KOPT-K1 (cell line): ENCODE measurements at regions not wholly inside any gene's neighbourhood (a gene's known extent, or its start where the extent isn't known, plus 50 kb on each side); places are given as distances from the start of the nearest gene placed in this dataset.
"Not testable (repeated sequence)": the region's sequence is repeated elsewhere in the genome, so short reads cannot be mapped to it uniquely, and the experiment has no call there.

Source experiments
- H3K27ac ChIP-seq: fragments of 200-600 bp; sonication (generic); 2 replicates; pipeline ENCODE4 v1.5.1; 2016; ENCODE audit warnings: antibody characterized with exemption, mild to moderate bottlenecking, low read depth, low read length; ENCODE audit not compliant: poor library complexity, severe bottlenecking
- H3K36me3 ChIP-seq: fragments of 200-600 bp; sonication (generic); 2 replicates; pipeline ENCODE4 v1.5.1; 2017; ENCODE audit warnings: antibody characterized with exemption, mild to moderate bottlenecking, low read length, moderate library complexity; ENCODE audit not compliant: insufficient read depth
- H3K9me3 ChIP-seq: fragments of 200-600 bp; sonication (generic); 2 replicates; pipeline ENCODE4 v1.5.1; 2017; ENCODE audit warnings: antibody characterized with exemption, low read length, mild to moderate bottlenecking; ENCODE audit not compliant: insufficient read depth, poor library complexity, severe bottlenecking

DNA sequence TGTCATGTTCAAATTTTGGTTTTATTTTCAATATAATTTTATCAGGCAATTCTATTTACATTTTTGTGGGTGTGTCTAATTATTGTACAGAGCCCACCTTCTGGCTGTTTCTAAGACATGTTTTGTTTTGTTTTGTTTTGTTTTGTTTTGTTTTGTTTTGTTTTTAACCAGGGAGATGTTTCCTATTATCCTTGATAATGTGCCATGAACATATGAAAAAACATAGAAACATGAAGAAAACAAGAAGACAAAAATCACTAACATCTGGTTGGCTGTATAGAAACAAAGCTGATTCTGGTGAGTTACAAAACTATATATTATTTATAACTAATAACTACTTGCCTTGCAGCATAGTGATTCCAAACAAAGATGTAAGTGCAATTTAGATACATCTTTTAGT, 128.1 kb upstream of the TRPC4 start:
- no peaks in the 10 kb centered on the region for H3K36me3 ChIP-seq
- no peak overlapping the region for H3K27ac ChIP-seq
- H3K9me3 ChIP-seq, result no peaks in the 10 kb centered on the region

DNA sequence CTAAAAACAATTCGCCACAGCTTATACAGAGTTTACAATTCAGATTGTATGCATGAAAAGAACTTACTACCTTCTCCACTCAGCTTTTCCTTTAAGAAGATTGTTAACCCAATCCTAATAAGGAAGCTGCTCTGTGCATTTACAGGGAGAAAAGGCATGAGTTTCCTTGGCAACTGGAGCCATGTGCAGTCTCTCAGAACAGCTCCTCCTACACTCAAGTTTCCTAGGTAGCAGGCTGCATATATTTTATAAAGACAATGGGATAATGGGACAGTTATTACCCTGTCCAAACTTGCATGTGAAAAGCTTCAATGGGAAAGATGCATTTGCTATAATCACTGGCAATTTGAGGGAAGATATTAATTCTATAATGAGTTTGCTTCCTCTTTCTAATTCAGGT, 125.5 kb upstream of the TRPC4 start:
- Histone ChIP-seq H3K9me3 (no peaks in the 10 kb centered on the region), H3K36me3 (no peaks in the 10 kb centered on the region), H3K27ac (no peak overlapping the region)

GRCh38 chr13:37986811-37987210, 117.2 kb upstream of the TRPC4 start:
- Histone ChIP-seq H3K36me3 (no peaks in the 10 kb centered on the region), H3K9me3 (no peaks in the 10 kb centered on the region), H3K27ac (no peak overlapping the region)

GRCh38 chr13:37985281-37985680, 115.7 kb upstream of the TRPC4 start:
- H3K27ac ChIP-seq, result no peak overlapping the region

DNA sequence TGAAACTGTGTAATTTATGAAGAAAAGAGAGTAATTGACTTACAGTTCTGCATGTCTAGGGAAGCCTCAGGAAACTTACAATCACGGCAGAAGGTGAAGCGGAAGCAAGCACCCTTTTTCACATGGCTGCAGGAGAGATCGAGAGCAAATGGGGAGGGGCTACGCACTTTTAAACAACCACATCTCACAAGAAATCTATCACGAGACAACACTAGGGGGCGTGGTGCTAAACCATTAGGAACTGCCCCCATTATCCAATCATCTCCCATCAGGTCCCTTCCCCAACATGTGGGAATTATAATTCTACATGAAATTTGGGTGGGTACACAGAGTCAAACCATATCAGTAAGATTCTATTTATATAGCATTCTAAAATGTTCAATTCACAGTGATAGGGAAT, 114.8 kb upstream of the TRPC4 start:
- no peaks in the 10 kb centered on the region for H3K36me3 ChIP-seq
- H3K9me3 ChIP-seq, result no peaks in the 10 kb centered on the region
- no peak overlapping the region for H3K27ac ChIP-seq

More at GRCh38 chr13:37985281-37985680, 115.7 kb upstream of the TRPC4 start:
- Histone ChIP-seq H3K9me3 (no peaks in the 10 kb centered on the region), H3K36me3 (no peaks in the 10 kb centered on the region)

GRCh38 chr13:37981932-37982331, 112.4 kb upstream of the TRPC4 start:
- H3K36me3 ChIP-seq, result no peaks in the 10 kb centered on the region
- no peaks in the 10 kb centered on the region for H3K9me3 ChIP-seq
- no peak overlapping the region for H3K27ac ChIP-seq

GRCh38 chr13:37978680-37979079, 109.1 kb upstream of the TRPC4 start:
- no peak overlapping the region for H3K27ac ChIP-seq
- H3K9me3 ChIP-seq, result no peaks in the 10 kb centered on the region
- no peaks in the 10 kb centered on the region for H3K36me3 ChIP-seq

- Histone ChIP-seq H3K9me3 (no peaks in the 10 kb centered on the region), H3K27ac (no peak overlapping the region), H3K36me3 (no peaks in the 10 kb centered on the region)
Observed at GRCh38 chr13:37968555-37968954, 99.0 kb upstream of the TRPC4 start.

DNA sequence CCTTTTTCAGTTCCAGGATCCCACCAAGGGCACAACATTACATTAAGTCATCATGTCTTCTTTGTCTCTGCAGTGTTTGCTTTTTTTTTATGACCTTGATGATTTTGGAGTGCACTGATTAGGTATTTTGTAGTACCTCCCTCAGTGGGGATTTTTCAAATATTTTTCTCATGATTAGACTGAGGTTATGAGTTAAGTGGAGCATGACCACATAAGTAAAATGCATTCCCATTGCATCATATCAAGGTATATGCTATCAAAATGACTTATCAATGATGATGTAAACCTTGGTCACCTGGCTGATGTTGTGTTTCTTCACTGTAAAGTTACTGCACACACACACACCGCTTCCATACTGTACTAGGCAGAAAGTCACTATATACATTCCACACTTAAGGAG, 96.7 kb upstream of the TRPC4 start:
- Histone ChIP-seq H3K36me3 (no peaks in the 10 kb centered on the region), H3K9me3 (no peaks in the 10 kb centered on the region), H3K27ac (no peak overlapping the region)

GRCh38 chr13:37960427-37960826, 90.9 kb upstream of the TRPC4 start:
- Histone ChIP-seq H3K36me3 (no peaks in the 10 kb centered on the region), H3K9me3 (no peaks in the 10 kb centered on the region), H3K27ac (no peak overlapping the region)

- H3K27ac ChIP-seq, result no peak overlapping the region
- H3K9me3 ChIP-seq, result no peaks in the 10 kb centered on the region
- no peaks in the 10 kb centered on the region for H3K36me3 ChIP-seq
Observed at GRCh38 chr13:37959284-37959683, 89.7 kb upstream of the TRPC4 start.

DNA sequence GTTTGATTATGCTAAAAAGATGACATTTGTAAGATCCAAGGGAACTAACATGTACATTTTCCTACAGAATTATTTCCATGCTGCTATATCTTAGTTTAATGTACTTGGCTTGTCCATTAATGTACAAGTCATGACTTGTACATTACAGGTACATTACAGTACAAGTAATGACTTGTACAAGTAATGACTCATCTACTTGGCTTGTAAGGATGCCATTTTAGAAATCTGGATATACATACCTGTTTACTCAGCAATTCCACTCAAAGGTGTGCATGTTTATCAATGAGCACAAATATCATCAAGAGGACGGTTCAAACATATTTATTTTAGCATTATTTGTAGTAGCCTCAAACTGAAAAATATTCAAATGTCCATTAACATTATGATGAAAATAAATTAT, 87.0 kb upstream of the TRPC4 start:
- H3K9me3 ChIP-seq, result no peaks in the 10 kb centered on the region
- no peaks in the 10 kb centered on the region for H3K36me3 ChIP-seq
- H3K27ac ChIP-seq, result no peak overlapping the region

GRCh38 chr13:37954597-37954996, 85.0 kb upstream of the TRPC4 start:
- H3K27ac ChIP-seq, H3K36me3 ChIP-seq, H3K9me3 ChIP-seq: not testable (repeated sequence)

DNA sequence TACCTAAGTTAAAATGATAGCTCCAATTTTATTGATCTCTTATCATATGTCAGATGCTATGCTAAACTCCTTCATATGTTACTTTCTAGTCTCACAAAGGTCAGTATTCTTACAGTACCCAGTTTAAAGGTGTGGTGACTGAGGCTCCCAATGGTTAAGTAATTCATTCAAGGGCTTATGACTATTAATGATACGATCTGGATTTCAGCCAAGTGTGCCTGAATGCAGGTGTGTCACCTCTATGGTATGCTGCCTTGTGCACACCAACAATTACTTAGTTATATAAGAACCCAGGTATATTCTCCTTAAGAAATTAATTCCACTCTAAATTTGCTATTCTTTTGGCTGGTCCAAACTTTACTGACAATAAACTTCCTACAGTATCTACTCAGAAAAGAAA, 84.6 kb upstream of the TRPC4 start:
- Histone ChIP-seq H3K9me3 (no peaks in the 10 kb centered on the region), H3K36me3 (no peaks in the 10 kb centered on the region), H3K27ac (no peak overlapping the region)

DNA sequence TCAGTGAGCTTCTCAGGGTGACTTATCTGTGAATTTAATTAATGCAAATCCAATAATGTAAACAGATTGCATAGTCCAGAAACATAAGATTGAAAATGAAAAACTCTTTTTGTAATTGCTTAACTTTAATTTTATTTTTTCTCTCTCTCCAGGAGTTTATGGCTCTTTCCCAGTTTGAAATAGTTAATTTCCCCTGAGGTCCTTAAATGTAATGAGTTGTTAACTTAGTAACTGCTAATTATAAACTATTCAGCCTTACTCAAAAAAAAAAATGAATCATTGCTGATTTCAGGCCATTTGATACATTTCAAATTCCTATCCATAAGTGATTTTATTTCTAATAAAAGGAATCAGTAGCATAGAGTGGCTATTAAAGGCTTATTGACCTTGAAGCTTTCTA, 84.1 kb upstream of the TRPC4 start:
- Histone ChIP-seq H3K27ac (no peak overlapping the region), H3K9me3 (no peaks in the 10 kb centered on the region), H3K36me3 (no peaks in the 10 kb centered on the region)

- Histone ChIP-seq H3K36me3 (no peaks in the 10 kb centered on the region), H3K9me3 (no peaks in the 10 kb centered on the region), H3K27ac (no peak overlapping the region)
Observed at GRCh38 chr13:37950016-37950415, 80.4 kb upstream of the TRPC4 start.
